ENCODE measurements at regions not wholly inside any gene's neighbourhood (a gene's known extent, or its start where the extent isn't known, plus 50 kb on each side); places are given as distances from the start of the nearest gene placed in this dataset.

GRCh38 chr11:130813196-130813595 lies 103.1 kb downstream of the SNX19 start:
- peaks cover 6% of the 10 kb centered on the region for H3K27me3 Mint-ChIP-seq (ENCODE audit: insufficient read depth)
- DNase-seq (ENCODE audit: low spot score), result no peak
- H3K27ac Mint-ChIP-seq, result no peak overlapping the region
- intact Hi-C loops (cut with micrococcal nuclease), result no loop called here
- H3K4me3 Mint-ChIP-seq, result no peak overlapping the region
- no peaks in the 10 kb centered on the region for H3K9me3 Mint-ChIP-seq
- H3K4me1 Mint-ChIP-seq (ENCODE audit: low read depth), result no peaks in the 10 kb centered on the region
- H3K36me3 Mint-ChIP-seq (ENCODE audit: low read depth), result no peaks in the 10 kb centered on the region

DNA sequence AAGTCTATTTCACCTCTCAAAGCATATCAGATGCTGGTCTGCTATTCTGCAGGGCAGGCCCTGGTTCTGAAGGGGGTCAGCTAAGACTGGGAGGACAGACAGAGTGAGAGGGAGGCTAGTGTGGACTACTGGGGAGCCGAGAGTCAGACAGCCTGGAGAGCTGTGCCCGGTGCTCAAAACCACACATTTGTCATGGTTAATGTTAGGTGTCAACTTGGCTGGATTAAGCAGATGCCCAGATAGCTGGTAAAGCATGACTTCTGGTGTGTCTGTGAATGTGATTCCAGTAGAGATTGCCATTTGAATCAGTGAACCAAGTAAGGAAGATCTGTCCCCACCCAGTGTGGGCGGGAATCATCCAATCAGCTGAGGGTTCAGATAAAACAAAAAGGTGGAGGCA lies 102.6 kb downstream of the SNX19 start:
- no peaks in the 10 kb centered on the region for H3K4me1 Mint-ChIP-seq (ENCODE audit: low read depth)
- no peak overlapping the region for H3K4me3 Mint-ChIP-seq
- no peaks in the 10 kb centered on the region for H3K9me3 Mint-ChIP-seq
- intact Hi-C loops (cut with micrococcal nuclease), result no loop called here
- H3K36me3 Mint-ChIP-seq (ENCODE audit: low read depth), result no peaks in the 10 kb centered on the region
- H3K27me3 Mint-ChIP-seq (ENCODE audit: insufficient read depth), result peaks cover 6% of the 10 kb centered on the region
- DNase-seq (ENCODE audit: low spot score), result no peak
- H3K27ac Mint-ChIP-seq, result no peak overlapping the region

- DNase-seq (ENCODE audit: low spot score), result no peak
- Mint-ChIP-seq H3K36me3 (ENCODE audit: low read depth) (no peaks in the 10 kb centered on the region), H3K4me1 (ENCODE audit: low read depth) (no peaks in the 10 kb centered on the region), H3K4me3 (no peak overlapping the region), H3K9me3 (no peaks in the 10 kb centered on the region), H3K27ac (no peak overlapping the region), H3K27me3 (ENCODE audit: insufficient read depth) (peaks cover 6% of the 10 kb centered on the region)
- intact Hi-C loops (cut with micrococcal nuclease), result no loop called here
Observed at GRCh38 chr11:130814440-130815096, 101.7 kb downstream of the SNX19 start.

GRCh38 chr11:130815097-130815802 lies 101.0 kb downstream of the SNX19 start:
- intact Hi-C loops (cut with micrococcal nuclease), result no loop called here
- no peak for DNase-seq (ENCODE audit: low spot score)
- H3K4me1 Mint-ChIP-seq (ENCODE audit: low read depth), result no peaks in the 10 kb centered on the region
- no peak overlapping the region for H3K27ac Mint-ChIP-seq
- H3K27me3 Mint-ChIP-seq (ENCODE audit: insufficient read depth), result peaks cover 6% of the 10 kb centered on the region
- no peaks in the 10 kb centered on the region for H3K36me3 Mint-ChIP-seq (ENCODE audit: low read depth)
- no peak overlapping the region for H3K4me3 Mint-ChIP-seq
- no peaks in the 10 kb centered on the region for H3K9me3 Mint-ChIP-seq

GRCh38 chr11:130815956-130816355 lies 100.3 kb downstream of the SNX19 start:
- intact Hi-C loops (cut with micrococcal nuclease), result no loop called here

GRCh38 chr11:130816546-130817329 lies 99.5 kb downstream of the SNX19 start:
- Mint-ChIP-seq H3K36me3 (ENCODE audit: low read depth) (no peaks in the 10 kb centered on the region), H3K27me3 (ENCODE audit: insufficient read depth) (peaks cover 8% of the 10 kb centered on the region), H3K27ac (no peak overlapping the region), H3K4me1 (ENCODE audit: low read depth) (no peaks in the 10 kb centered on the region), H3K4me3 (no peak overlapping the region), H3K9me3 (no peaks in the 10 kb centered on the region)
- intact Hi-C loops (cut with micrococcal nuclease), result no loop called here
- DNase-seq (ENCODE audit: low spot score), result no peak

More at GRCh38 chr11:130815956-130816355, 100.3 kb downstream of the SNX19 start:
- H3K36me3 Mint-ChIP-seq (ENCODE audit: low read depth), result no peaks in the 10 kb centered on the region
- H3K4me3 Mint-ChIP-seq, result no peak overlapping the region
- no peaks in the 10 kb centered on the region for H3K4me1 Mint-ChIP-seq (ENCODE audit: low read depth)
- DNase-seq (ENCODE audit: low spot score), result no peak
- no peak overlapping the region for H3K27ac Mint-ChIP-seq
- no peaks in the 10 kb centered on the region for H3K9me3 Mint-ChIP-seq
- peaks cover 4% of the 10 kb centered on the region for H3K27me3 Mint-ChIP-seq (ENCODE audit: insufficient read depth)

GRCh38 chr11:130817330-130817944 lies 98.8 kb downstream of the SNX19 start:
- Mint-ChIP-seq H3K36me3 (ENCODE audit: low read depth) (no peaks in the 10 kb centered on the region), H3K27ac (no peak overlapping the region), H3K4me1 (ENCODE audit: low read depth) (no peaks in the 10 kb centered on the region), H3K4me3 (no peak overlapping the region), H3K27me3 (ENCODE audit: insufficient read depth) (peaks cover 8% of the 10 kb centered on the region), H3K9me3 (no peaks in the 10 kb centered on the region)
- no peak for DNase-seq (ENCODE audit: low spot score)
- intact Hi-C loops (cut with micrococcal nuclease), result no loop called here

DNA sequence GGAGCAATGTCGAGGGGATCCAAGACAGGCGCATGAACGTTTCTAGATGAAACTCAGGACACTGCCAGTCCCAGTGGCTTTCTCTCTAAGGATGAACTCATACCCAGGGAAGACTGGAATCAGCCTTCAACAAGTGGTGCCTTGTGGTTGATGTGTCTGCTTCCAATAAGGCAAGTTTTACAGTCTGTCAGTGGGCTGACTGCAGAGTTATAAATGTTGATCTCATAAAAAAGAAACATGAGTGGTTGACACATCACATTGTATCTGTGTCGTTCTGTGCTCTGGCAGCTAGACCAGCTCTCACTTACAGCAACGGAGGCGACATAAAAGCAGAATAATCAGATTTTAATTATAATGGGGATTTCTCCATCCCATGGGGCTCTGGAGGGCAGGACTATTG lies 96.7 kb downstream of the SNX19 start:
- no peak overlapping the region for H3K4me3 Mint-ChIP-seq
- H3K9me3 Mint-ChIP-seq, result no peaks in the 10 kb centered on the region

More for the DNA sequence above, 96.7 kb downstream of the SNX19 start:
- H3K36me3 Mint-ChIP-seq (ENCODE audit: low read depth), result no peaks in the 10 kb centered on the region
- peaks cover 6% of the 10 kb centered on the region for H3K27me3 Mint-ChIP-seq (ENCODE audit: insufficient read depth)
- no peak overlapping the region for H3K27ac Mint-ChIP-seq
- no peak for DNase-seq (ENCODE audit: low spot score)
- intact Hi-C loops (cut with micrococcal nuclease), result no loop called here
- H3K4me1 Mint-ChIP-seq (ENCODE audit: low read depth), result no peaks in the 10 kb centered on the region
